A673 (cell line): ENCODE measurements at regions not wholly inside any gene's neighbourhood (a gene's known extent, or its start where the extent isn't known, plus 50 kb on each side); places are given as distances from the start of the nearest gene placed in this dataset.

ENCODE experiments used
- CTCF ChIP-seq: fragments of 300-800, 200-600 bp; sonication (generic); conservative IDR thresholded peaks from 2 replicates; pipeline ENCODE4 v1.5.1; 2017; ENCODE audit warnings: low read depth, mild to moderate bottlenecking, antibody characterized with exemption, low read length, moderate library complexity, mixed read lengths
- EZH2 ChIP-seq: fragments of 200-600 bp; sonication (generic); IDR thresholded peaks from 2 replicates; pipeline ENCODE4 v1.6.1; 2017; ENCODE audit warnings: borderline replicate concordance, low read depth, mild to moderate bottlenecking, mixed read lengths, antibody characterized with exemption, low read length; ENCODE audit not compliant: poor library complexity, severe bottlenecking

- no peak for TF ChIP-seq CTCF
- TF ChIP-seq EZH2 = no peak
Measured at GRCh38 chr2:215773728-215774127, 239.6 kb downstream of the MREG start.
